Natural killer cell (primary cell): ENCODE measurements at regions not wholly inside any gene's neighbourhood (a gene's known extent, or its start where the extent isn't known, plus 50 kb on each side); places are given as distances from the start of the nearest gene placed in this dataset.
"Not testable (repeated sequence)": the region's sequence is repeated elsewhere in the genome, so short reads cannot be mapped to it uniquely, and the experiment has no call there.

ENCODE experiments used
- ATAC-seq, 3 donors: fragments of 150-1000 bp in 2 of 3; fragments of 200-7000 bp in 1 of 3; cut with Tn5 transposase; 1 replicate in 1 of 3; 2 replicates in 2 of 3; pipeline ENCODE4 v1.10.0; 2021; ENCODE audit warnings: mild to moderate bottlenecking in 2 of 3, moderate library complexity in 2 of 3
- DNase-seq, 2 donors: peaks; one replicate each; pipeline versions ENCODE4 v3.0.0 to v3.0.0-alpha.2; 2013 to 2021; ENCODE audit warnings: mixed read lengths in 1 of 2
- H3K27ac ChIP-seq: one replicate; pipeline ENCODE4 v1.5.1; 2013; ENCODE audit warnings: mild to moderate bottlenecking, low read length
- H3K27me3 ChIP-seq: one replicate; pipeline ENCODE4 v1.6.1; 2013; ENCODE audit warnings: low read length; ENCODE audit not compliant: control insufficient read depth, insufficient read depth
- H3K36me3 ChIP-seq: one replicate; pipeline ENCODE4 v1.6.1; 2013; ENCODE audit warnings: low read length; ENCODE audit not compliant: control insufficient read depth, insufficient read depth
- H3K4me1 ChIP-seq: one replicate; pipeline ENCODE4 v1.6.1; 2013; ENCODE audit warnings: low read length; ENCODE audit not compliant: control insufficient read depth, insufficient read depth
- H3K4me3 ChIP-seq: one replicate; pipeline ENCODE4 v1.5.1; 2013; ENCODE audit warnings: low read length
- H3K9me3 ChIP-seq: one replicate; pipeline ENCODE4 v1.6.1; 2013; ENCODE audit warnings: low read length; ENCODE audit not compliant: control insufficient read depth, insufficient read depth
- H3K27ac Mint-ChIP-seq, 2 donors: one replicate each; pipeline ENCODE4 v1.8.0; 2022; ENCODE audit warnings: mild to moderate bottlenecking in 2 of 2, mixed read lengths in 2 of 2, moderate library complexity in 1 of 2
- H3K27me3 Mint-ChIP-seq, 2 donors: one replicate each; pipeline ENCODE4 v1.8.0; 2022; ENCODE audit warnings: low read depth in 2 of 2, mixed read lengths in 2 of 2
- H3K36me3 Mint-ChIP-seq: one replicate; pipeline ENCODE4 v1.8.0; 2022; ENCODE audit warnings: mixed read lengths
- H3K4me1 Mint-ChIP-seq, 2 donors: one replicate each; pipeline ENCODE4 v1.8.0; 2022; ENCODE audit warnings: mixed read lengths in 2 of 2
- H3K4me3 Mint-ChIP-seq: one replicate; pipeline ENCODE4 v1.8.0; 2022; ENCODE audit warnings: mild to moderate bottlenecking, moderate library complexity, mixed read lengths
- H3K9me3 Mint-ChIP-seq, 2 donors: one replicate each; pipeline ENCODE4 v1.8.0; 2022; ENCODE audit warnings: mixed read lengths in 2 of 2
- CTCF ChIP-seq: fragments of 200-600 bp; IDR thresholded peaks from one replicate; pipeline ENCODE4 v1.8.0; 2022; ENCODE audit warnings: antibody characterized with exemption
- WGBS: methylation state at CpG from one replicate; pipeline ENCODE4 v1.1.7; 2013; ENCODE audit warnings: missing lambda C conversion rate; ENCODE audit not compliant: insufficient coverage; 5-methylcytosine and 5-hydroxymethylcytosine counted together
- intact Hi-C: fragments of 100-400 bp; cut with micrococcal nuclease; formaldehyde crosslinking; loops from one replicate; pipeline ENCODE4 v1.14.2; 2022

GRCh38 chr20:20785226-20785625, 72.8 kb upstream of the RALGAPA2 start:
- Histone ChIP-seq H3K27ac (no peak overlapping the region), H3K4me1 (peaks cover 5% of the 10 kb centered on the region), H3K27me3 (no peaks in the 10 kb centered on the region), H3K36me3 (no peaks in the 10 kb centered on the region), H3K9me3 (no peaks in the 10 kb centered on the region), H3K4me3 (no peak overlapping the region)
- Mint-ChIP-seq H3K4me1 (peaks cover 6 to 10% of the 10 kb centered on the region in 2 donors), H3K27ac (no peak overlapping the region), H3K27me3 (peaks cover 0 to 6% of the 10 kb centered on the region in 2 donors), H3K36me3 (no peaks in the 10 kb centered on the region), H3K4me3 (no peak overlapping the region), H3K9me3 (no peaks in the 10 kb centered on the region)
- intact Hi-C loops, result no loop called here
- no peak for TF ChIP-seq CTCF
- DNase-seq (no peak), ATAC-seq (no peak)
- WGBS, result 63% methylated on average over 2 of the region's 2 CpGs

GRCh38 chr20:20784450-20784849, 72.0 kb upstream of the RALGAPA2 start:
- H3K4me3 Mint-ChIP-seq, H3K27ac ChIP-seq, H3K9me3 Mint-ChIP-seq, H3K4me1 ChIP-seq, H3K27me3 Mint-ChIP-seq, H3K9me3 ChIP-seq, DNase-seq, ATAC-seq, H3K36me3 ChIP-seq, intact Hi-C loops, H3K36me3 Mint-ChIP-seq, H3K27ac Mint-ChIP-seq, H3K27me3 ChIP-seq, H3K4me3 ChIP-seq: not testable (repeated sequence)
- peaks cover 13 to 17% of the 10 kb centered on the region in 2 donors for H3K4me1 Mint-ChIP-seq
- 97% methylated on average over 3 of the region's 4 CpGs for WGBS

GRCh38 chr20:20783450-20783849, 71.0 kb upstream of the RALGAPA2 start:
- H3K4me3 ChIP-seq, result no peak overlapping the region
- no peak for ATAC-seq
- H3K27ac ChIP-seq, result no peak overlapping the region
- peaks cover 13 to 17% of the 10 kb centered on the region in 2 donors for H3K4me1 Mint-ChIP-seq
- no peak for DNase-seq
- intact Hi-C loops, result no loop called here
- TF ChIP-seq CTCF, result no peak
- no peaks in the 10 kb centered on the region for H3K9me3 Mint-ChIP-seq
- H3K36me3 ChIP-seq, result no peaks in the 10 kb centered on the region
- no peak overlapping the region for H3K4me3 Mint-ChIP-seq
- H3K36me3 Mint-ChIP-seq, result no peaks in the 10 kb centered on the region
- H3K4me1 ChIP-seq, result peaks cover 5% of the 10 kb centered on the region
- H3K27ac Mint-ChIP-seq, result no peak overlapping the region
- 63% methylated on average over 6 of the region's 6 CpGs for WGBS
- H3K27me3 Mint-ChIP-seq, result peaks cover 0 to 4% of the 10 kb centered on the region in 2 donors
- no peaks in the 10 kb centered on the region for H3K9me3 ChIP-seq
- H3K27me3 ChIP-seq, result no peaks in the 10 kb centered on the region

GRCh38 chr20:20782755-20783154, 70.3 kb upstream of the RALGAPA2 start:
- H3K4me3 ChIP-seq, result no peak overlapping the region
- Mint-ChIP-seq H3K4me1 (peaks cover 13 to 17% of the 10 kb centered on the region in 2 donors), H3K27ac (no peak overlapping the region), H3K9me3 (no peaks in the 10 kb centered on the region), H3K36me3 (no peaks in the 10 kb centered on the region), H3K27me3 (peaks cover 0 to 4% of the 10 kb centered on the region in 2 donors), H3K4me3 (no peak overlapping the region)
- ATAC-seq, result no peak
- no peak for TF ChIP-seq CTCF
- DNase-seq, result no peak
- H3K27me3 ChIP-seq, result no peaks in the 10 kb centered on the region
- peaks cover 5% of the 10 kb centered on the region for H3K4me1 ChIP-seq
- H3K9me3 ChIP-seq, result no peaks in the 10 kb centered on the region
- 88% methylated on average over 1 of the region's 1 CpG for WGBS
- H3K36me3 ChIP-seq, result no peaks in the 10 kb centered on the region
- intact Hi-C loops, result no loop called here
- H3K27ac ChIP-seq, result no peak overlapping the region
